Activated CD8-positive, alpha-beta memory T cell treated with anti-CD3 and anti-CD28 coated beads for 24 hours (primary cell): ENCODE measurements at regions not wholly inside any gene's neighbourhood (a gene's known extent, or its start where the extent isn't known, plus 50 kb on each side); places are given as distances from the start of the nearest gene placed in this dataset.

Source experiments
- DNase-seq: peaks from one replicate; pipeline ENCODE4 v3.0.0-alpha.2; 2020

DNA sequence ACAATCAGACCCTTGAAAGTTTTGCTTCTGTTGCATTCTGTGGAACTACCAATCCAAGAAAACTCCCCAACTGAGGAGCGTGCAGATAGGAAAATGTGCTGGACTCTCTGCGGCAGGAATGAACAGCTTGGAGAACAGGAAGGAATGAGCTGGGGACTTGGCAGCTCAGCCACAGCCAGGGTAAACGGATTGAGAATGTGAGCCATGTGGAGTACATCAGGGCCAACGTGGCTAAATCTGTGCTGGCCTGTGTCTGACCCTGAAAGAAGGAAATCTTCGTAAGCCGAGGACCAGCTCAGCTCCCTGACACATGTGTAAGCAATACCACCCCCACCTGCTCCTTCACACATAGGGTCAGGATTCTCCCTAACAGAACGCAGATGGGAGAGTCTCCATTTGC is 1023.7 kb downstream of the BCL11A start:
- no peak for DNase-seq

DNA sequence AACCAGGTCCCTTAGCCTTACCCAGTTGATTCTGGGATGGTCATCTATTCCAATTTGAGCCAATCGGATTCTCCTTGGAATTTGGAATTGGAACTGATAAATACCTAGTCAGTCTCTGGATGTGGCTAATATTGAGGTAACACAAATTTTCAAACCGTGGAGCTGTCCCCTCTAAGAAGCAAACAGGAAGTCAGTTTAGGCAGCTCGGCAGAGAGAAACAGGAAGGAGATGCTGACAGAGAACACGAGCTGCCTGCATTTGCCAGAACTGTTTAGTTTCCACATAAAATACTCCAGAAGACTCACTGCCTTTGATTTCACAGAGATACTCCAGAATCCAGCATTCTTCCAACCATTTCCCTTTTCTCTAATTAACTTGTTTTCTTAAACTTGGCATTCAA is 1024.9 kb downstream of the BCL11A start:
- DNase-seq = no peak

DNA sequence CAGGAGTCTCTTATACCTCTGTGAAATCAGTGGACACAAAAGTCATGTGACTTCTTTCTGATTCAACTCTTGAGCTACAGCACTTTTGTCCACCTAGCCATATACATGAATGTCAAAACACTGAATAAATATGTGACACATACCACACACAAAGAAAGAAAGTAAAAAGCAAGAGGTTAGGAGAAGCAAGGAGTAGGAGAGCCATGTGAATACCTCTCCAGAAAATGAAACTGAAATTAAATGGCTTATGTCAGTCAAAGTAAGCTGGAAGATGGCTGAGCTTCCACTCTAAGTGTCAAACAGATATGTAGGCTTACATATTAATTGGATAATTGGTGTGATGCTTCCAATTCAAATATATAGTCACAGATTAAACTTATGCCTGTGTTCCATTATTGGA is 1050.5 kb downstream of the BCL11A start:
- DNase-seq = no peak

DNA sequence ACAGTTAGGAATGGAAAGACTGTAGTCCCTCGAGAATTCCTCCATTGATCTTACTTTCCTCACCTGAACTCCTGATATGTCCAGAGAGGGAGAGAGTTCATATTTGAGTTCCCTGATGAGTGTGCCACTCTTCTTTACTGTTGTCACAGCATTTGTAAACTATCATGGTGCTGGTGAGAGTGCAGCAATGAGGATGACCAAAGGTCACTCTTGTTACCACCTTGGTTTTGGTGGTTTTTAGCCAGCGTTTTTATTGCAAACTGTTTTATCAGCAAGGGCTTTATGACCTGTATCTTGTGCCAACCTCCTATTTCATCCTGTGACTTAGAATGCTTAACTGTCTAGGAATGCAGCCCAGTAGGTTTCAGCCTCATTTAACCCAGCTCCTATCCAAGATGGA is 1062.5 kb downstream of the BCL11A start:
- no peak for DNase-seq

DNA sequence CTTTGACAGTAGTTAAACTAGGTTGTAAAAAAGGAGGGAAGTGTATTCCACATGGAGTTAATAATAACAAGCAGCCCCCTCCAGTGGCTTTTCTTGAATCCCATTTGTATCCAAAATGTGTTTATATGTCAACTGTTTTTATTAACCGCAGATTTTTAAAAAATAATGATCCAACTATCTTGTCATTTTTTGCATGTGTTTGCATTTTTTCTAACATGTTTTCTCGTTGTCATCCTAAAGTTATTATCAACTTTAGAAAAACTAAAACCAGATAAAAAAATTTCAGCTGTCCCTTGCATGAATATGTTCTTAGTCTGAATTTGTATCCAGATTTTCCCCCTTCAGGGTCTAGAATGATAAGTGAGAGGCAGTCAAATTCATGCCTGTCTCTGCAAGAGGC is 1063.3 kb downstream of the BCL11A start:
- DNase-seq = no peak

DNA sequence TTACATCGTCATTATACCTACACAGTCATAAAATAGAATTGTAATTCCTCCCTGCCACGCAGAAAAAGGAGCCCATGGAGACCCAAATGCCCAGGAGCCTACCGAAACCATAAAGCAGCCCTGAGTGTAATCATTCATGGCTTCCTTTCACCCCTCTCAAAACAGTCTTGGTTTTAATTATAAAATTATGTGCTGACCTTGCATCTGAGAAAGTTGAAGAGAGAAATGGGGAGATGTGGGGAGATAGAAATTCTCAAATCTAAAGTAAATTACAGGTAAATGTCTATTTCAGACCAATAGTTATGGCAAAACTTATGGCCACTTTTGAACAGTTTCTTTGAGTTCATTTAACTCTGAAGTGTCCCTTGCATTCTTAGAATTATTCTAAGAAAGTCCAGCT is 1068.8 kb downstream of the BCL11A start:
- DNase-seq = no peak

DNA sequence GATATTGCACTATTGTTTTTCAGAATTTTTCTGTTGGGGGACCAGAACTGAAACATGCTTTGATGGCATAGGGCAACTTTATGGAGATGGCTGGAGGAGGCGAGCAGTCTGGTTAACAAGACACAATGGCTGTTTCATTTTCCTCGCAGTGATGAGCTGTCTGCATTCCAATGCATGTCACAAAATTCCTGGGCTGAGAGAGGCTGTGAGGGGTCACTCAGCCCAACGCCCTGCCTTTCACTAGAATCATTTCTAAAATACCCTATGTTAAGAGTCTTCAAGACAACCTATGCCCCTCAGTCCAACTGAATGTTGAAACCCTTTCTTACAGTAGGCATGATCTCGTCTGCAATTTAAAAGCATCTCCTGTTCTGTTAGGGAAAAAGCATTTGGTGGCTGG is 1090.0 kb downstream of the BCL11A start:
- no peak for DNase-seq

DNA sequence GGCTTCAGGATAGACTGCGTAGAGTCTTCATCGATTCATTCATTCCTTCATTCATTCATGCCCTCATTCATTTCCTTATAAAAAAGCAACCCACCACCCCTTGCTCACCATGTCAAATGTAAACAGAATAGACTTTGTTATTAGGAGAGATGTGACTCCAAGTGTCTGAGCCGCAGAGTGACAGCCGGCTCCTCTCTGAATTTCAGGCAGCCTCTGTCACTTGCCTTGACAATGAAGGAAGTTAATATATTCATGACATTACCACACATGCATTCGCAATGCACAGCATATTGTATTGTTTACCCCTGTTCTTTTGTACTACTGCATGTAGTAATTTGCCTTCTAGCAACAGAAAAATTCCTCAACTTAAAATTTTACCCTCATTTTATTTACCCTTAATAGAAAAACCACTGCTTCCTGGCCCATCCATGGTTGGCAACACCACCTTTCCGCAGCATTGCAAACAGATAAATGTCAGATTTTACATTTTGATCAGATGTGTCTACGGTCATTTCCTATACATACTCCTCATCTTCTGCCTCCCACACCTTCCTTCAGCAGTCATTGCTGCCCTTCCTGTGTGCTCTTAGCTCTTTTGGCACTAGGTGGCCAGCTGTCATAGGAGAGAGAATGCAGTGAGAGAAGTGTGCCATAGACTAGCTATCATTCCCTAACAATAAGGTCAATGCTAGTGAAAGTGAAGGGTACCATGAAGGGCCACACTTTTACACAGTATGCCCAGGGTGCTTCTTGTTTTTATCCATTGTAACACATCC is 1090.8 kb downstream of the BCL11A start:
- DNase-seq = no peak

DNA sequence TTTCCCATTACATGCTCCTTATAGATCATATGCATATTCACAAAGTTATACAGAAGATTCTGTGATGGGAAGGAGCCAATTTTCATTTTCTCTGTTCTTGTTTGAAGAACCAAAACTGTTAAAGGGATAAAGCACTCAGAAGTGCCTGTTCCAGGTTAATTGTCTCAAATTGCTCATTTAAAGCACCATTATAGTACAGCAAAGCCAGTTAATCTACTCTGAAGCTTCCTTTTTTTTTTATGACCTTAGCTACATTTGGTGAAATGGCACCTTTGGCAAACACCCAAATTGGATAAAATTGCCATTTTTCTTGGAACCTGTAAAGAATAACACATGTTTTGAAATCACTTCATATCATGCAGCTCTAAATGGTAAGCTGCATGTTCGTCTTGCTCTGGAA is 1092.3 kb downstream of the BCL11A start:
- no peak for DNase-seq

DNA sequence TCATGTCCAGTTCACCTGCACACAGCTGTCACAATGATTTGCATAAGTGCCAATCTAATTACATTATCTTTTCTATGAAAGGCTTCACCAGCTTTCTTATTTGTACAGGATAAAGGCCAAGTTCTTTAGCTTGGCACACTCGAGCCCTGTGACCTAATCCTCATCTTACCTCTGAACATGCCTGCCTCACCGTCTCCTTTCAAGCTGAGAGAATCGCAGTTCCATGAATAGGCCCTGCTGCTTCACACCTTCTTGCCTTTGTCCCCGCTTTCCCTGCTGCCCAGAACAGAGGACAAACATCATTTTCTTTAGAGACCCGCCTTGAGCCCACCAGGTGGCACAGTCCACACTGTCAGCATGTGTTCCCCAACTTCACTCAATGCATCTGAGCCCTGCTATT is 1094.7 kb downstream of the BCL11A start:
- no peak for DNase-seq

DNA sequence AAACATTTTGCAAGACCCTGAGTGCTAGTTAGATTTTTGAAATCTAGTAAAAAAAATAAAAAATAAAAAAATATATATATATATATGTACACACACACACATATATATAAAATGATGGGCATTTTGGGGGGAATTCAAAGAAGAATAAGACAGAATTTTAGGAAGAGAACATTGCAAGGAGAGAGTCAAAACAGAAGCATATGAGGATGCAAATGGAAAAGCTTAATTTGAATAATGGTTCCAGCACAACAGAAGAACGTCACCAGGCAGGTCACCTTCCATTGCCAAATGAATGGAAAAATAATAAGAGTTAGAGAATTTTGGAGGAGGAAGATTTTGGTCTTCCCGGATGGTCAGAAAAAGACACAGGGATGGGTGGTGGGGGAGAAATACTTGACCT is 1097.2 kb downstream of the BCL11A start:
- no peak for DNase-seq

DNA sequence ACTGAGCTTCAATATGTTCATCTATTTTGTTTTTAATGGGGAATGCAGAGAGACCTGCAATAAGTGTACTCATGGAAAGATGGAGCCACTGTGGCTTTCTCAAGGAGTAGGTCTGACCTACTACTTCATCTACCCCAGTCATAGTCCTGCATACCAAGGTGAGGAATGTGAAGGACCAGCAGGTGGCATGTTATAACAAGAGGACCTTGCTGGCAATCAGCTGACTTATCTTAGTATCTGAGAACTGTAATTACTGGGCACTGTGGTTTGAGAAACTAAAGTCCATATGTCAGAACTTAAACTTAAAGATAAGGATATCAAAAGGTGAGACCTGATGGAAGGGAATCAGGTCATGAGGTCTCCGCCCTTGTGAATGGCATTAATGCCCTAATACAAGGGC is 1104.2 kb downstream of the BCL11A start:
- DNase-seq = no peak

DNA sequence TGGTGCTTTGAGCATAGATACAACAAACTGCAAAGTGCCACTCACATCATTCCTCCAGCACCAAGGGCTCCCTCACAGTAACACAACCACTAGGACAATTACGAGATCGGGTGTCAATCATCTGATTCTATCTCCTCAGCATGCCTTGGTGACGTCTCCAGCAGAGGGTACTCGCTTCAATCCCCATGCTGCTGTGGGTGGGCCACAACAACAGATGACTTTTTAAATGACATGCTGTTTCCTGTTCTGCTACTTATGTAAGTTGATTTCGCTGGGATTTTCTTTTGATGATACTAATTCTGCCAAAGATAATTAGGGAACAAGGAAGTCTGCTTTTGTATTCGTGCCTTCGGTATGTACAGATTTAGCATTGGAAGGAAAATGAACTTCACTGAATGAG is 1113.0 kb downstream of the BCL11A start:
- no peak for DNase-seq

DNA sequence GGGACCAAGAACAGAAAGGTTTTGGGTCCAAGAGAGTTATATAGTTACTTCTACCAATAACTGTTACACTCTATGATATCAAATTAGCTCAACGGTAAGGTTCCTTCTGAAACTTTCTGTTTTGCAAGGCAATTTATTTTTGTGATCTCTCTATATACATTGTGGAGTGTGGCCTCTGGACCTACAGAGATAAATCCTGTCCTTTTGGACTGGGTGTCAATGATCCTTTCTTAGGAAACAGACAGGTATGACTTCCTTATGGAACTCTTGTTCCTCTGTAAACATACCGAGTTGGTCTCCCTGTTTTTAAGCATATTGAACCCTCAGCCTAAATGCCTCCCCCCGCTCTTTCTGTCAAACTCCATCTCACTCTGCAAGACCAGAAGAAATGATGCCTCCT is 1117.8 kb downstream of the BCL11A start:
- no peak for DNase-seq

DNA sequence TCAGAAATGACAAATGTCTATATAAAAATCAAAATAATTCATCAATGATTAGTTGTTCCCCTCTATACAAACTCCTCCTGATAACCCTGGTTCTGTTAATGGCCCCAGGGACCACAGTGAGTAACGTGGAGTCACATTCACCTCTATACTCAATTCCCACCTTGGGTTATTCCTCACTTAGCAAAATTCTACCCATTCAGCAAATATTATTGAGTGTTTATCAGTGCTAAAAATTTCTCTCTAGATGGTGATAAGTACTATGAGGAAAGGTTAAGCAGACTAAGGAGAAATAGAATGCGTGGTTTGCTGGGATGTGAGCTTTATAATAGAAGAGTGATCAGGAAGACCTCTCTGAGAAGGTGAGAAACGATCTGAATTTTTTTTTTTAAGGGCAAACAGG is 1124.5 kb downstream of the BCL11A start:
- DNase-seq = no peak

DNA sequence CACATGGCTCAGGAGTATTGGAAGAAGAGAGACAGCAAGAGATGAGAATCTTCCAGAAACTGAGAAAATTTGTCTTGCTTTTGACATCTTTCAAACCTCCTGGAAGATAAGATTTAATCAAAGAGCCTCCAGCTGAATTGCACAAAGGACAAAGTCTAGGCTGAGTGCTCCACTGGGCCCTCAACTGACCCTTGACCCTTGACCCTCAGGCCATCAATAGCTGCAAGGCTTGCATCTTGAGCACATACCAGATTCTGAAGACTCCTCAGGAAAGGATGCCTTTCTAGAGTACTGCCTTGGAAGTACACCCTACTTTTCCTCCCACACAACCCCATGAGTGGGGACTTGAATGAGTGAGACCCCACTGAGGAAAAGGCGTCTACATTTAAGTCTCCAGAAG is 1125.5 kb downstream of the BCL11A start:
- DNase-seq = no peak

DNA sequence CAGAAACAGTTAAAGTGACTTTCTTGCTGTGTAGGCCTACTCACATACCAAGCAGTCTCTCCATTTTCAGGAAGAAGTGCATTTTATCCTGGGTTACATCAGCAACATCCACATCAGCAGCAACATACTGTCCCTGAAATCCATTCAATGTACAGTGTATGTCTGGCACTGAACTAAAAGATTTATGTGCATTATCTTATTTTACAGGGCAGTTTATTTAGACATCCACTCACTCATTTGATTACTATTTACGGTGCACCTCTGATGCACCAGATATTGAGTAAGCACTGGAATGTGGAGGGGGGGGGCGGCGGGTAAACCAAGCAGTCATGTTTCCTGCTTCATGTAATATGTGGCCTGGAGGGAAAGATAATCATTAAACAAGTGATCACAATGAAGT is 1128.2 kb downstream of the BCL11A start:
- DNase-seq = no peak

DNA sequence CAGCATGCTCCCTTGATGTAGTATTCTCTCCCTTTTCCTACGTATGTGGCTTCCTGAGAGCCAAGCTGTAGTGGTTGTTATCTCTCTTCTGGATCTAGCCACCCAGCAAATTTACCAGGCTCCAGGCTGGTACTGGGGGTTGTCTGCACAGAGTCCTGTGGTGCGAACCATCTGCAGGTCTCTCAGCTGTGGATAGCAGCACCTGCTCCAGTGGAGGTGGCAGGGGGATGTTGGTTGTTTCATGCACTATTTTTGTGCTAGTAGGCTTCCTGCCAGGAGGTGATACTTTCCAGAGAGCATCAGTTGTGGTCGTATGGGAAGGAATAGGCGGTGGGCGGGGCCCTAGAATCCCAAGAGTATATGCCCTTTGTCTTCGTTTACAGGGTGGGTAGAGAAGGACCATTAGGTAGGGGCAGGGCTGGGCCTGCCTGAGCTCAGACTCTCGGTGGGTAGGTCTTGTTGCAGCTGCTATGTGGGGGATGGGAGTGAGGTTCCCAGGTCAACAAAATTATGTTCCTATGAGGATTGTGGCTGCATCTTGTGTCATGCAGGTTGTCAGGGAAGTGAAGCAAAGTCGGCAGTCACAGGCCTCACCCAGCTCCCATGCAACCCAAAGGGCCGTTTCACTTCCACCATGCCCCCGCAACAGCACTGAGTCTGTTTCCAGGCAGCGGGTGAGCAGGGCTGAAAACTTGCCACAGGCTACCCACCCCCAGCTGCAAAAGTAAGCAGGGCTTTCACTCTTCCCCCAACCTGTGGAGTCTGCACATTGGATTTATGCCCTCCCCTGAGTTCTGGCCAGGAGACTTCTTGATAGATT is 1139.5 kb downstream of the BCL11A start:
- no peak for DNase-seq

DNA sequence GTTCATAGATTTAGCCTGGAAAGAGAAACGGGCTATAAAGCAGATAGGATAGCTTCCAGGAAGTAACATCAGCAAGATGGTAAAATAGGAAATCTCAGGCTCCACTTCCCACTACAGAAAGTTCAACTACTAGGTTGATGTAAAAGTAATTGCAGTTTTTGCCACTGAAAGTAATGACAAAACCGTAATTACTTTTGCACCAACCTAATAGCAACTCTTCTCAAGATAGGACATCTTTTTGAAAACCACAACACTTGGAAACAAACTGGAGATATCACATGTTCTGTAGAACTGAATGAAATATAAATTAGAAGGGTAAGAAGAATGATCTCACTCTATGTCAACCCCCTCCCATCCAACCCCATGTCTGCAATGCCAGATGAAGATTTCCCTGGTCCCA is 1154.3 kb downstream of the BCL11A start:
- no peak for DNase-seq

DNA sequence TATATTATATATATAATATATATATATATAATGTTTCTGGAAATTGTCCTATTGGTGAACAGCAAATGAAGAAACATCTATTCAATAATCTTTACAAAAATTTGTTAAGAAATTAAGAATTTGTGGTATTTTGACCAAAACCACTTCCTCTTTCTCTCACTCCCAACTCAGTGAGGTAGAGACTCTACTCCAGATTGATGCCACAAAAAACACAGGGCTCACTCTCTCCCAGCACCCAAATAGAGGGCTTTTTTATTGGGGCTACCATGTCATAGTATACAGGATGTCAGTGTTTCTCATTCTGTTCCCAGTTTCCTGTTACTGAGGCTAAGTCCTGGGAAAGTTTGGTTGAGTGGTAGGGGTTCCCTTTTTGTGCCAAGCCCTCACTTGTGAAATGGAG is 1155.4 kb downstream of the BCL11A start:
- DNase-seq = no peak

DNA sequence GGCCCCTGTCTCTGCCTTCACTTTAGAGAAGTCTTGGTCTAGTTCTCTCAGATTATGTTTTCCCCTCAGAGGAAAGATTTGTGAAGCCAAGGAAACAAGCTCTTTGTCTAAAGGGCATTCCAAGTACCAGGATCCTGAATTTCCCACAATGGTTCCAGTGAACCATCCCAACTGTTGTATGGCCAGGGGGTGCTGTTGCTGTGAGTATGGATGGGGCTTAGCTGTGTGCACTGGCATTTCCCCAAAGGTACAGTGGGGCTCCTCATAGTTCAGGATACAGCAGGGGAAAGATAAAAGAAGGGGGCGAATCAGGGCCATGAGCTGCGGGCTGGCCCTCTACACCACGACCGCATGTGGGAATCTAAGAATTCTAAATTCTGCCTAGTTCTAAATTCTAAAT is 1154.0 kb upstream of the FANCL start:
- DNase-seq = no peak

DNA sequence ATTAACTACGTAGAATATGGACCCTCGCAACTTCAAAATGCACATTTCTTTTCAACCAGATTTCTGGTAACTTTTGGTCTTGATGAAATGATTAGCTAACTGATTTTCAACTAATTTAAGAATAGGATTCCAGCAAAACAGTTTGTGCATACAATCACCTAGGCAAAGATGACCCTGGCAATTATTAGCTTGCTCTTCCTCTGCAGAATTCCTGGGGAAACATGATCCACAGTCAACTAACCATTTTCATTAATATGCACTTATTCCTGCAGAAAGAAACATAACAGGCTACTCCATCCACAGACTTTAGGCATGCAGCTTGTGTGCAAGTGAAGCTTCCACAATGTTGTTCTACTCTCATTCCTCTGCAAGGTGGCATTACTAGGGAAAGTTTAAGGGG is 1150.8 kb upstream of the FANCL start:
- no peak for DNase-seq

DNA sequence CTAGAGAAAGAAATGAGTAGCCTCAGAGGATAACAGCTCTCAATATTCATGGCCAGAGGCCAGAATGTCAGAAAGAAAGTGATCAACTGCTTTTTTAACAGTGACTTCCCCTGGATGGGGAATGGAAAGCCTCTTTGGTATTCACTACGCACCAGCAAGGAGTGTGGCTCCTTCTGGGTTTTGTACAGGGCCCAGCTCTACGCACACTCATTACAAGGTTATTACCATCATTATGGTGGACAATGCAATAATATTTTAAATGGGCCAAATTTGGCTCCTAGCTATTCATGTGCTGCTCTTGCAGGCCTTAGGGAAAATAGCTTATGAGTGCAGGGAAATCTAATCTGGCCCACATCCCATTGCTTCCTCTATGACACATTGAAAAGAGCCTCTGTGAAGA is 1149.5 kb upstream of the FANCL start:
- DNase-seq = no peak

DNA sequence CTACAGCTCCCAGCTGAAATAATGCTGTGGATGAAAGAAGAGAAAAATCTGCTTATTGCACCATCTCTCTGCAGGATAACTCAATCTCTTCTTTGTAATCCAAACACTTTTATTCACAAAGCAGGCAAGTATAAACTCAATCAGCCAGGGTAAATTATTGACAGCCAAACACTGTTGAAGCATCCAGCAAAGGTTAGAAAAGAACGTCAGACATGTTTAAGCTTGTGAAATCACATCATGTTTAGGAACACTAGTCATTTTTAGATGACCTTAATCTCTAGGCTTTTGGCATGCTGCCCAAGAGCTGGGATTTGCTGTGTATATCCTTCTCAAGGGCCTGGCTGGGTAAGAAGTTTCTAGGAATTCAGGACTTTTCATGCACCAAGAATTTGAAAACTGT is 1148.1 kb upstream of the FANCL start:
- DNase-seq = no peak

DNA sequence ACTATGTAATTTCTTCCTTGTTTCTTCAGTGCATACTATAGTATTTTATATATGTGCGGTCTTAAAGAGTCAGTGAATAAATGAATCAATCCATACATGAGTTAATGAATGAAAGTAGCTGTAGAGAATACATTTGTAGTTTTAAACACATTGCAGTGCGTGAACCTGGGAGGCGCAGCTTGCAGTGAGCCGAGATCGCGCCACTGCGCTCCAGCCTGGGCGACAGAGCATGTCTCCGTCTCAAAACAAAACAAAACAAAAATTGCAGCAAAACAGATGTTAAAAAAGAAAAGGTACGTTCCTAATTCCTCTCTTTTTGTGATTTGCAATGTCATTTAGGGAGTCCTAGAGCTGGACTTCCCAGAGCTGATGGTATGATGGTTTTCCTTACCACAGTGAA is 1144.8 kb upstream of the FANCL start:
- no peak for DNase-seq
